ENCODE measurements at regions not wholly inside any gene's neighbourhood (a gene's known extent, or its start where the extent isn't known, plus 50 kb on each side); places are given as distances from the start of the nearest gene placed in this dataset.

DNA sequence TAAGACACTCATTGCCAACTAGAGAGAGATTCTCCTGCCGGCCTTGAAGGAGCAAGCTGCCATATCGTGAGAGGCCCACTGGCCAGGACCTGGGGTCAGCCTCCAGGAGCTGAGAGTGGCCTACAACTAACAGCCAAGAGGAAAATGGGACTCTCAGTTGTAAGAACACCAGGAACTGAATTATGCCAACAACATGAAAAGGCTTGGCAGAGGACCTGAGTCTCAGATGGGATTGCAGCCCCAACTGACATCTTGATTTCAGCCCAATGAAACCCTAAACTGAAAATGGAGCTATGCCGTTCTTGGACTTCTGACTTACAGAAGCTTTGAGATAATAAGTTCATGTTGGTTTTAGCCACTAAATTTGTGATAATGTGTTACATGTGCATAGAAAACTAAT lies 193.5 kb upstream of the LRFN2 start:
- Histone ChIP-seq H3K4me3 (no peak overlapping the region), H3K9me3 (no peaks in the 10 kb centered on the region), H3K36me3 (no peaks in the 10 kb centered on the region), H3K27me3 (peaks cover 0 to 7% of the 10 kb centered on the region in 2 donors), H3K4me1 (no peaks in the 10 kb centered on the region), H3K27ac (no peak overlapping the region)
- intact Hi-C loops (cut with DNase I; ENCODE audit: low total_unique reads) = no loop called here
- DNase-seq (ENCODE audit: low spot score in 2 of 2) = no peak
- TF ChIP-seq, protein P1, sequence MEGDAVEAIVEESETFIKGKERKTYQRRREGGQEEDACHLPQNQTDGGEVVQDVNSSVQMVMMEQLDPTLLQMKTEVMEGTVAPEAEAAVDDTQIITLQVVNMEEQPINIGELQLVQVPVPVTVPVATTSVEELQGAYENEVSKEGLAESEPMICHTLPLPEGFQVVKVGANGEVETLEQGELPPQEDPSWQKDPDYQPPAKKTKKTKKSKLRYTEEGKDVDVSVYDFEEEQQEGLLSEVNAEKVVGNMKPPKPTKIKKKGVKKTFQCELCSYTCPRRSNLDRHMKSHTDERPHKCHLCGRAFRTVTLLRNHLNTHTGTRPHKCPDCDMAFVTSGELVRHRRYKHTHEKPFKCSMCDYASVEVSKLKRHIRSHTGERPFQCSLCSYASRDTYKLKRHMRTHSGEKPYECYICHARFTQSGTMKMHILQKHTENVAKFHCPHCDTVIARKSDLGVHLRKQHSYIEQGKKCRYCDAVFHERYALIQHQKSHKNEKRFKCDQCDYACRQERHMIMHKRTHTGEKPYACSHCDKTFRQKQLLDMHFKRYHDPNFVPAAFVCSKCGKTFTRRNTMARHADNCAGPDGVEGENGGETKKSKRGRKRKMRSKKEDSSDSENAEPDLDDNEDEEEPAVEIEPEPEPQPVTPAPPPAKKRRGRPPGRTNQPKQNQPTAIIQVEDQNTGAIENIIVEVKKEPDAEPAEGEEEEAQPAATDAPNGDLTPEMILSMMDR (IDR thresholded peaks at IDR 0.05) = no peak
- TF ChIP-seq POLR2A (IDR thresholded peaks at IDR 0.05) (no peak), POLR2AphosphoS5 (IDR thresholded peaks at IDR 0.05) (no peak)

DNA sequence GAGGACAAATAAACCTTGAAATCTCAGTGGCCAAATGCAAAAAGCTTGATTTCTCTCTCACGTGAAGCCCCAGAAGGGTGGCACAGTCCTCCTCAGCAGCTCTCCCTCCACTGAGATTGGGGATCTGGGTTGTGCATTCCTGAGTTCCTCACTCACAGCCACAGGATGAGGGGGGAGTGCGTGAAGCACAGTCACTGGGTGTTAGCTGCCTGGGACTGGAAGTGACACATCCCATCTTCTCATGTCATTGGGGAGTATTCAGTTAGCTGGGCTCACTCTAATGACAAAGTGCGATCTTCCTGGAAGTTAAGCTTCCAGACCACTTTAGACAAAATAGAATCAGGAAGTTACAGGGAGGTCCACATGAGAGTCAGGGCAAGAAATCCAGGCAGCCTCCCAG lies 192.2 kb upstream of the LRFN2 start:
- H3K36me3 ChIP-seq = no peaks in the 10 kb centered on the region
- H3K9me3 ChIP-seq = no peaks in the 10 kb centered on the region
- no peak for DNase-seq (ENCODE audit: low spot score in 2 of 2)
- TF ChIP-seq POLR2A (IDR thresholded peaks at IDR 0.05) = no peak
- no peak for TF ChIP-seq POLR2AphosphoS5 (IDR thresholded peaks at IDR 0.05)
- TF ChIP-seq, protein P1 (IDR thresholded peaks at IDR 0.05) = no peak
- no peak overlapping the region for H3K27ac ChIP-seq
- no peaks in the 10 kb centered on the region for H3K4me1 ChIP-seq
- H3K27me3 ChIP-seq = peaks cover 0 to 7% of the 10 kb centered on the region in 2 donors
- H3K4me3 ChIP-seq = no peak overlapping the region
- intact Hi-C loops (cut with DNase I; ENCODE audit: low total_unique reads) = no loop called here

DNA sequence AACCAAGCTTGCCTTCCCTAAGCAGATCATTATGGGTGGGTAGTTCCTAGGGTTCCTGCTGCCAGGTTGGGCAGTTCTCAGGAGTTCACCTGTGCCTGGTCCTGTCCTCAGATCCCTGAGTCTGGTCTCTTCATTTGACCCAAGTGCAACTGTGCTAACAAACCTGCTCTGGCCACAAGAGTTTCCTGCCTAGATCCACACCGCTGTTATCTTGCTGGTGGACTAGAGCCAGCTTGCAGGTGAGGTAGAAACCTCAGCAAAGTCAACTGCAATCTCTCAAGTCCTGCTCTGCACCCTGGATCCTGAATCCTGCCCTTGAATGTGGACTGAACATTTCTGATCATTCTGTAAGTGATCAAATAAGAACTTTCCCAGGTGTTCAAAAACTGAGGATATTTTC lies 191.8 kb upstream of the LRFN2 start:
- Histone ChIP-seq H3K4me1 (no peaks in the 10 kb centered on the region), H3K27ac (no peak overlapping the region), H3K9me3 (no peaks in the 10 kb centered on the region), H3K27me3 (peaks cover 0 to 7% of the 10 kb centered on the region in 2 donors), H3K36me3 (no peaks in the 10 kb centered on the region), H3K4me3 (no peak overlapping the region)
- no peak for DNase-seq (ENCODE audit: low spot score in 2 of 2)
- intact Hi-C loops (cut with DNase I; ENCODE audit: low total_unique reads) = no loop called here
- TF ChIP-seq POLR2AphosphoS5 (IDR thresholded peaks at IDR 0.05) (no peak), POLR2A (IDR thresholded peaks at IDR 0.05) (no peak)
- TF ChIP-seq, protein P1 (IDR thresholded peaks at IDR 0.05) = no peak

DNA sequence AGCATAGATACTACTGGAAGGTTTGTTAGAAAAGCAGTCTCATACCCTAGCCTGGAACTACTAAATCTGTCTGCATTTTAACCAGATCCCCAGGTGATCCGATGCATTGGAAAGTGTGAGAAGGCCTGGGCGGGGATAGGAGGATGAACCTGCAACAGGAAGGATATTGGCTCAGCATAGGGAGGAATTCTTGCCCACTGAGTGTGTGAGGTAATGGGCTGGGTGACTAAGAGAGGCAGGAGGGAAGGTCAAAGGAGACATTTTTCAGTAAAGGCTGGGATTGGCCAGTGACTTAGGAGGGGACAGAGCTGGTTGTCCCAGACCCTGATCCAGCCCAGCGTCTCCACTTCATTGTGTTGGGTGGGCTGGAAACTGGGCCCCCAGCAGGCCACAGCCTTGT lies 191.0 kb upstream of the LRFN2 start:
- Histone ChIP-seq H3K36me3 (no peaks in the 10 kb centered on the region), H3K9me3 (no peaks in the 10 kb centered on the region), H3K4me3 (no peak overlapping the region), H3K4me1 (no peaks in the 10 kb centered on the region), H3K27ac (no peak overlapping the region), H3K27me3 (peaks cover 0 to 7% of the 10 kb centered on the region in 2 donors)
- no peak for TF ChIP-seq POLR2A (IDR thresholded peaks at IDR 0.05)
- TF ChIP-seq POLR2AphosphoS5 (IDR thresholded peaks at IDR 0.05) = no peak
- TF ChIP-seq, protein P1 (IDR thresholded peaks at IDR 0.05) = no peak
- intact Hi-C loops (cut with DNase I; ENCODE audit: low total_unique reads) = no loop called here
- DNase-seq (ENCODE audit: low spot score in 2 of 2) = no peak

DNA sequence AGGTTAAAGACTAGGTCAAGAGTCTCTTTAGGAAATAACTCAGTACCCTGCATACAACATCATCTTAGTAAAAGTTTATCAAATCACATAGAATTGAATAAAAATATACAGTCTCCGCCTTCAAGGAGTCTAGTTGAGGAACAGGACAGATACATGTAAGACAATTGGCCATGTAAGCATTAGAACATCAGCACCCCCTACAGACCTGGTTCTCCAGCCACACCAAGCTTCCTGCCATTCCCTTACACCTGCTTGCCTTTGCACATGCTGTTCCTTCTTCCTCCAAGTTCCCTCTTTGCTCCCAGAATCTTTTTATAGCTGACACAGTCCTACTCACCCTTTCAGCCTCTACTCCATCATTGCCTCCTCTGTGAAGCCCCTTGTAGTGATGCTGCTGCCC lies 187.8 kb upstream of the LRFN2 start:
- H3K36me3 ChIP-seq = no peaks in the 10 kb centered on the region
- no peak overlapping the region for H3K27ac ChIP-seq
- no peaks in the 10 kb centered on the region for H3K9me3 ChIP-seq
- H3K4me3 ChIP-seq = no peak overlapping the region
- H3K4me1 ChIP-seq = no peaks in the 10 kb centered on the region
- DNase-seq (ENCODE audit: low spot score in 2 of 2) = no peak
- intact Hi-C loops (cut with DNase I; ENCODE audit: low total_unique reads) = loop anchor here (5.0 kb wide), 1 partner anchor 1428 kb away; no protein-coding TSS in a partner anchor
- H3K27me3 ChIP-seq = peaks cover 0 to 7% of the 10 kb centered on the region in 2 donors
- TF ChIP-seq, protein P1 (IDR thresholded peaks at IDR 0.05) = no peak
- no peak for TF ChIP-seq POLR2A (IDR thresholded peaks at IDR 0.05)
- no peak for TF ChIP-seq POLR2AphosphoS5 (IDR thresholded peaks at IDR 0.05)
